ENCODE measurements at regions not wholly inside any gene's neighbourhood (a gene's known extent, or its start where the extent isn't known, plus 50 kb on each side); places are given as distances from the start of the nearest gene placed in this dataset.

GRCh38 chr12:127012109-127012508 is 1254.9 kb upstream of the TMEM132C start:
- TF ChIP-seq POLR2A (IDR thresholded peaks at IDR 0.05) (no peak), CTCF (IDR thresholded peaks at IDR 0.05) (no peak)
- no peaks in the 10 kb centered on the region for H3K36me3 ChIP-seq
- DNase-seq = no peak
- no peaks in the 10 kb centered on the region for H3K27me3 ChIP-seq
- no peak overlapping the region for H3K27ac ChIP-seq
- H3K4me3 ChIP-seq = no peak overlapping the region
- no peaks in the 10 kb centered on the region for H3K9me3 ChIP-seq
- no peaks in the 10 kb centered on the region for H3K4me1 ChIP-seq

- H3K36me3 ChIP-seq = no peaks in the 10 kb centered on the region
- H3K4me1 ChIP-seq = no peaks in the 10 kb centered on the region
- peak overlapping the region in 1 of 4 donors; percentile 35 for H3K27ac ChIP-seq
- H3K9me3 ChIP-seq = no peaks in the 10 kb centered on the region
- H3K27me3 ChIP-seq = no peaks in the 10 kb centered on the region
- DNase-seq = no peak
- no peak for TF ChIP-seq CTCF (IDR thresholded peaks at IDR 0.05)
- TF ChIP-seq POLR2A (IDR thresholded peaks at IDR 0.05) = no peak
- H3K4me3 ChIP-seq = no peak overlapping the region
Observed at GRCh38 chr12:127013197-127013596, 1253.8 kb upstream of the TMEM132C start.

GRCh38 chr12:127014079-127014478 is 1252.9 kb upstream of the TMEM132C start:
- Histone ChIP-seq H3K27ac (no peak overlapping the region), H3K4me3 (no peak overlapping the region), H3K27me3 (no peaks in the 10 kb centered on the region), H3K4me1 (no peaks in the 10 kb centered on the region), H3K36me3 (no peaks in the 10 kb centered on the region), H3K9me3 (no peaks in the 10 kb centered on the region)
- DNase-seq = no peak
- TF ChIP-seq CTCF (IDR thresholded peaks at IDR 0.05) (no peak), POLR2A (IDR thresholded peaks at IDR 0.05) (no peak)

- no peak for TF ChIP-seq CTCF (IDR thresholded peaks at IDR 0.05)
- no peak for TF ChIP-seq POLR2A (IDR thresholded peaks at IDR 0.05)
- H3K4me1 ChIP-seq = no peaks in the 10 kb centered on the region
- no peaks in the 10 kb centered on the region for H3K36me3 ChIP-seq
- no peak overlapping the region for H3K27ac ChIP-seq
- no peak for DNase-seq
- no peaks in the 10 kb centered on the region for H3K9me3 ChIP-seq
- H3K27me3 ChIP-seq = no peaks in the 10 kb centered on the region
- H3K4me3 ChIP-seq = no peak overlapping the region
Observed at GRCh38 chr12:127024791-127025190, 1242.2 kb upstream of the TMEM132C start.

GRCh38 chr12:127025545-127025944 is 1241.4 kb upstream of the TMEM132C start:
- DNase-seq = no peak
- TF ChIP-seq POLR2A (IDR thresholded peaks at IDR 0.05) = no peak
- peak in 2 of 6 experiments; percentile 4 to 8 for TF ChIP-seq CTCF (IDR thresholded peaks at IDR 0.05)
- no peak overlapping the region for H3K4me3 ChIP-seq
- no peaks in the 10 kb centered on the region for H3K9me3 ChIP-seq
- H3K36me3 ChIP-seq = no peaks in the 10 kb centered on the region
- no peaks in the 10 kb centered on the region for H3K27me3 ChIP-seq
- no peak overlapping the region for H3K27ac ChIP-seq
- no peaks in the 10 kb centered on the region for H3K4me1 ChIP-seq
